ENCODE measurements at regions not wholly inside any gene's neighbourhood (a gene's known extent, or its start where the extent isn't known, plus 50 kb on each side); places are given as distances from the start of the nearest gene placed in this dataset.

DNA sequence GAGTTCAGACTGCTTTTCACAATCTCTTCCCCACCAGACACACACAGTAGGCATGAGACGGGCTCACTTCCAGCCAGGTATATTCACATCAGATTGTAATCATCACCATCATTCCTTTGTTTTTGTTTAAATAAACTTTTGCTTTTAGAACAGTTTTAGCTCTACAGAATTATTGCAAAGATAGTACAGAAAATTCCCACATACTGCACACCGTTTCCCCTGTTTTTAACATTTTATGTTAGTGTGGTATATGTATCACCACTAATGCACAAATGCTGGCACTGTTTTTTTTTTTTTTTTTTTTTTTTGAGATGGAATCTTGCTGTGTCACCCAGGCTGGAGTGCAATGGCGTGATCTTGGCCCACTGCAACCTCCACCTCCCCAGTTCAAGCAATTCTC is 83.3 kb upstream of the ANO1 start:
- DNase-seq (ENCODE audit: low read depth), result no peak

DNA sequence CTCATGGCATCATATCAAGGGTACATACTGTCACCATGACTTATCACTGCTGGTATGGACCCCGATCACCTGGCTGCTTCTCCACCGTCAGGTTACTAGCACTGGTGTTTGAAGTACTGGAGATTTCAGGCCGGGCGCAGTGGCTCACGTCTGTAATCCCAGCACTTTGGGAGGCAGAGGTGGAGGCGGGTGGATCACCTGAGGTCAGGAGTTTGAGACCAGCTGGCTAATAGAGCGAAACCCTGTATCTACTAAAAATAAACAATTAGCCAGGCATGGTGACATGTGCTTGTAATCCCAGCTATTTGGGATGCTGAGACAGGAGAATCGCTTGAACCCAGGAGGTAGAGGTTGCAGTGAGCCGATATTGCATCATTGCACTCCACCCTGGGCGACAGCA is 82.4 kb upstream of the ANO1 start:
- DNase-seq (ENCODE audit: low read depth), result no peak

- DNase-seq (ENCODE audit: low read depth), result no peak
These were observed 81.7 kb upstream of the ANO1 start for GRCh38 chr11:69996451-69996850.

- DNase-seq (ENCODE audit: low read depth), result no peak
These were observed 80.8 kb upstream of the ANO1 start for GRCh38 chr11:69997352-69997751.

- DNase-seq (ENCODE audit: low read depth), result no peak
These were observed 78.4 kb upstream of the ANO1 start for GRCh38 chr11:69999721-70000120.

- DNase-seq (ENCODE audit: low read depth), result no peak
These were observed 77.9 kb upstream of the ANO1 start for GRCh38 chr11:70000228-70000627.

- DNase-seq (ENCODE audit: low read depth), result no peak
These were observed 76.9 kb upstream of the ANO1 start for GRCh38 chr11:70001246-70001645.

GRCh38 chr11:70002433-70002832 is 75.7 kb upstream of the ANO1 start:
- DNase-seq (ENCODE audit: low read depth), result no peak

DNA sequence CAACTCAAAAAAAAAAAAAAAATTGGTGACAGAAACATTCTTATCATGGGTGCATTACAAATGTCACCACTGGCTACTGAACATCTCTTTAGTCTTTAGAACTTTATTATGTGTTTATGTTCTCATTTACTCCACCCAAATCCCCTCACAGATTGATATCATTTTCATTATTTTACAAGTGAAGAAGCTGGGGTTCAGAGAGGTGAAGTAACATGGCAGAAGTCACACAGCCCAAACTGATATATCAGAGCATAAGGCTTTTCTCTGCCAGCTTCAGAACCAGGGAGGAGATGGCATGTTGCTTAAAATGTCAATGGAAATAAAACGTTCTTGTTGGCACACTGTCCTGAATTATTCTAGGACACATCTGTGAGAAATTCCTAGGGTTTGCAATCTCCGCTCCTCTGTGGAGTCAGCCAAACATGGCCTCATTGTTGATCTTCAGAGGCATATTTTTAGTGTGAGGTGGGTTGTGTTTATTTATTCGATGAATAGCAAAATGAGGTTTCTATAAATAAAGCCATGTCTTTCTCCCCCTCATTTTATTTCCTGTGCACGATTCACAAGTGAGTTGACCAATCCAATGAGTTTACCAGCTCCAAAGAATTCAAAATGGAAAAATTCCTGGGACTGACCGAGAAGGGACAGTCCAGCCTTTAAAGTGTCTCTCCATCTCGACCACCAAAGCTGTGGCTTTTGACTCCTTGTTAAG is 72.9 kb upstream of the ANO1 start:
- DNase-seq (ENCODE audit: low read depth), result no peak

DNA sequence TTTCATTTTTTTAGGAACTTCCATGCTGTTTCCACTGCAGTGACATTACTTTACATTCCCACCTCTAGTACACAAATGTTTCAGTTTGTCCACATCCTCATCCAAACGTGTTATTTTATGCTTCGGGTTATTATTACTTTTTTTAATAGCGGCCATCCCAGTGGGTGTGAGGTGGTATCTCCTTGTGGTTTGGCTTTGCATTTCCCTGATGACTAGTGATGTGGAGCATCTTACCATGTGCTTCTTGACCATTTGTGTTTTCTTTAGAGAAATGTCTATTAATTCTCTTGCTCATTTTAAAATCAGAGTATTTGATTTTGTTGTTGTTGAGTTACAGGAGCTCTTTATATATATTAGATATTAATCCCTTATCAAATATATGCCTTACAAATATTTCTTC is 70.3 kb upstream of the ANO1 start:
- DNase-seq (ENCODE audit: low read depth), result no peak

DNA sequence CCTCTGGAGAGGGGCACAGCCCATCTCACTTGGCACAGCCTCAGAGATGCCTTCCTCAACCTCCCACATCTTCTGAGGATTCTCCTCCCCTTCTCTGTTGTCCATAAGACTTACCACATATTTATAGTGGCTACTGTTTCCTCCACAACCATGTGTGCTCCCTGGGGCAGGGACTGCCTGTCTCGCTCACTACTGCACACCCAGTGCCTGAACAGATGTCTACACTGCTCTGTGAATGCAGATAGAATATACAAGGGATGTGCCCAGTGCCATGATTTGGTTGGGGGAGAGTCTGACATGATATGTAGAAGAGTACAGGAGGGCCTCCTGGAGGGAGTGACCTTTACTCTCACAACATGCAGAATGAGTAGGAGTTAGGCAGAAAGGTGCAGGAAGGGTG is 67.3 kb upstream of the ANO1 start:
- no peak for DNase-seq (ENCODE audit: low read depth)

GRCh38 chr11:70012134-70012733 is 65.9 kb upstream of the ANO1 start:
- no peak for DNase-seq (ENCODE audit: low read depth)

DNA sequence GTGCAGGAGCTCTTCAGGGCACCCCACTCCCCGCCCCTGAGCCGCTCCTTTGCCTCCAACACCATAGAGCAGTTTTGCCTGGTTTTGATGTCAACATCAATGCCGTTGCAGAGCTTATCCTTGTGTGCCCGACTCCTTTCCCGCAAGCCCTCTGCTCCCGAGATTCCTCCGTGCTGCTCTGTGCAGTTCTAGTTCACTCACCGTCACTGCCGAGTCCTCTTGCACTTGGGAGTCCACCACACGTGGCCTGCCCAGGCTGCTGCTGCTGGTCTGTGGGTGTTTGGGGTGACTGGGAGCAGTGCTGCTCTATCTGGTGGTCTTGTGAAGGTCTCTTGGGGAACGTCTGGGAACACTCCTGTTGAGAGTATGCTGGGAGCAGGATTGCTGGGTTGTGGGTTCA is 63.8 kb upstream of the ANO1 start:
- no peak for DNase-seq (ENCODE audit: low read depth)

DNA sequence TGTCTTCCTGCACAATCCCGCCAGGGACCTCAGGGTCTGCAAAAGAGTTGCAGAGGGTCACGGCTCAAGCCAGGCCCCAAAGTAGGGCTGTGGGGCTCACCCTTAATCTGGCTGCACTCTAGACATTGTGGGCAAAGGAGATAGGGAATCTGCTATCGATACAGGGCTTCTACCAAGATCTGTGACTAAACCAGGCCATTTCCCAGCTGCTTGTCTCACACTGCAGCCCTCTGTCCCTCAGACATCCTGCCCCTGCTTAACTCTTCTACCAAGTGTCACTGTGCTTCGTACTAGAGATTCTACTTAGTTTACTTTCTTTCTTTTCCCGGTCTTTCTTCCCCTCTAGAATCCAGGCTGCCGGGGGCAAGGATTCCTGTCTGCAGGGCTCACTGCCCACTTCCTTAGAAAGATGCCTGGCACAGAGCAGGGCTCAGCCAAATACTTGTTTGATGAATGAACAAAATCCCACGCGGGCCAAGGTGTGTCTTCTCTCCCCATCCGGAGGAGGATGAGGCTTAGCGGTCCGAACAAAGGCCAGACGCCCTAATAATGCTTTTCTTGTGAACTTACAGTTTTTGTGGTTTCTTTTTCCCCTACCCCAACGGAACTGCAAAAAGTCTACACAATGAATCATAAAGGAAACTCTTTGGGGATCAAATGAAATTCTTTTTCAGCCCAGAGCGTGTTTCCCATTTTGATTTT is 61.3 kb upstream of the ANO1 start:
- DNase-seq (ENCODE audit: low read depth), result no peak

DNA sequence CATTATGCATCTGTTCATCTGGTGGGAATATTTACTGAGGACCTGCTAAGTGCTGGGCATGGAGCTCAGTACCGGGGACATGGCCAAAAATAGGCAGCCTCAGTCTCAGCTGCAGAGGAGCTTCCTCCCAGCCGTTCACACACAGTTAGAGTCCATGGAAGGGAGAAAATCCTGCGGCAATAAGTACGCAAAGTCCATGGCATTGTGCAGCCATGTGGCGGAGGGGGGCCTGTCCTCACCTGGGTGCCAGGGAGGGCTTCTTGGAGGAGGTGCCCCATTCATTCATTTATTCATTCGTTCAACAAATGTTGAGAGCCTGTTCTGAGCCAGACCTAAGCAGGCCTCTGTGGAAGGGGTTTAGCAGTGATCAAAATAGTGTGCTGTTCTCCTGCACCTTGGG is 59.3 kb upstream of the ANO1 start:
- DNase-seq (ENCODE audit: low read depth), result no peak

GRCh38 chr11:70019576-70020011 is 58.5 kb upstream of the ANO1 start:
- no peak for DNase-seq (ENCODE audit: low read depth)

- no peak for DNase-seq (ENCODE audit: low read depth)
These were observed 57.5 kb upstream of the ANO1 start for GRCh38 chr11:70020336-70021214.

DNA sequence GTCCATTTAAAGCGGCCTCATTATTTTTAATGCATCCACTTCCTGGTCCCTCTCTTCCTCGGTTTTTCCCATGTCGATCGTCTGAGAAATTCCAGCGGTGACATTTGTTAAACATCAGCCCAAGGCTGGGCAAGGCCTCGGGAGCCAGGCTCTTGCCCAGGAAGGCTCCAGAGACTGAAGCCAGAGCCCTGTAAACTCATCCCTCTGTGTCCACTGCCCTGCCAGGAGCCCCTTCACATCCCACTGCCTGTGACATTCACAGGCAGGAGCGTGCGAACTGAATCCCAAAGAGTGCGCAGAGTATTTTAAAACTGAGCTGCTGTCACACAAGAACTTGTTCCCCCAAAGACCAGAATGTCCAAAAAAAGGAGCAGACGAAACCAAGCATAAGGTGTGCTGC is 56.5 kb upstream of the ANO1 start:
- DNase-seq (ENCODE audit: low read depth), result no peak

DNA sequence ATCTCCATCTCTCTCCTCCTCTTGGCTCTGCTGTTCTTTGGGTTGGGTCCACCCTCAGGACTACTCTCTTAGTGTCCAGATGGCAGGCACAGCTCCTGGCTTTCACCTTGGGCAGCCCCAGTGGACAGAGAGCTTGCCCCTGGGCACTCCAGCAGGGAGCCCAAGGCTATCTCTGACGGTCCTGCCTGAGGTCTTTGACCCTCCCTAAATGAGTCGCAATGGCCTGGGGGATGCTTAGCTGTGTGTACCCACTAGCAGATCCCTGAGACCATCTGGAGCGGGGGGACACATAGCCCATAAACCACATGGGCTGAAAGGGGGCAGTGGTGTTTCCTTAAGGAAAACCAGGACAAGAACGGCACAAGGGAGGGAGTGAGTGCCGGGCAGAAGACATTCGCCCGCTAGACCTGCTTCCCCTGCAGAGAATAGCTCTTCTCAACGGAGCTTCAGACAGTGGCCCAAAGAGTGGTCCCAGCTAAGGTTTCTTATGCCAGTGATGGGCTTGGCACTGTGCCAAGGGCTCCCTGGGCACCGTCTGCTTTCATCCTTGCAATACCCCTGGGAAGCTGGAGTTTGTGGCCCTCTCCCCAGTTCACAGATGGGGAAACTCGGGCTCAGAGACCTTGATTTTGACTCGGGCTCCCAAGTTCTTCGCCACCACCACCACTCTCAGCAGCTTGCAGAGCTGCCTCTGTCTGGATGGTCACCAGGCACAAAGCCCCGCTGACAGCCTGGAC is 53.9 kb upstream of the ANO1 start:
- DNase-seq (ENCODE audit: low read depth), result no peak

GRCh38 chr11:70024773-70025045 is 53.4 kb upstream of the ANO1 start:
- no peak for DNase-seq (ENCODE audit: low read depth)

GRCh38 chr11:70025308-70025707 is 52.8 kb upstream of the ANO1 start:
- no peak for DNase-seq (ENCODE audit: low read depth)

DNA sequence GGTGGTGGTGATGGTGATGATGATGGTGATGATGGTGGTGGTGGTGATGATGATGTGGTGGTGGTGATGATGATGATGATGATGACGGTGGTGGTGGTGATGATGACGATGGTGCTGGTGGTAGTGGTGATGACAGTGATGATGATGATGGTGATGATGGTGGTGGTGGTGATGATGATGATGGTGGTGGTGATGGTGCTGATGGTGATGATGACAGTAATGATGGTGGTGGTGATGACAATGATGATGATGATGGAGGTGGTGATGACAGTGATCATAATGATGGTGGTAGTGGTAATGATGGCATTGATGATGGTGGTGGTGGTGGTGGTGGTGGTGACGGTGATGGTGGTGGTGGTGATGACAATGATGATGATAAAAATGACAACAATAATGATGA is 52.1 kb upstream of the ANO1 start:
- DNase-seq (ENCODE audit: low read depth), result no peak

Measured in T follicular helper cell (primary cell).